NCI-H1436 treated with DMSO at 0.1 percent for 48 hours (cell line): ENCODE measurements at regions not wholly inside any gene's neighbourhood (a gene's known extent, or its start where the extent isn't known, plus 50 kb on each side); places are given as distances from the start of the nearest gene placed in this dataset.

Experiments used
- DNase-seq: peaks from one replicate; lab custom pipeline; 2025; lab: John Stamatoyannopoulos, UW

DNA sequence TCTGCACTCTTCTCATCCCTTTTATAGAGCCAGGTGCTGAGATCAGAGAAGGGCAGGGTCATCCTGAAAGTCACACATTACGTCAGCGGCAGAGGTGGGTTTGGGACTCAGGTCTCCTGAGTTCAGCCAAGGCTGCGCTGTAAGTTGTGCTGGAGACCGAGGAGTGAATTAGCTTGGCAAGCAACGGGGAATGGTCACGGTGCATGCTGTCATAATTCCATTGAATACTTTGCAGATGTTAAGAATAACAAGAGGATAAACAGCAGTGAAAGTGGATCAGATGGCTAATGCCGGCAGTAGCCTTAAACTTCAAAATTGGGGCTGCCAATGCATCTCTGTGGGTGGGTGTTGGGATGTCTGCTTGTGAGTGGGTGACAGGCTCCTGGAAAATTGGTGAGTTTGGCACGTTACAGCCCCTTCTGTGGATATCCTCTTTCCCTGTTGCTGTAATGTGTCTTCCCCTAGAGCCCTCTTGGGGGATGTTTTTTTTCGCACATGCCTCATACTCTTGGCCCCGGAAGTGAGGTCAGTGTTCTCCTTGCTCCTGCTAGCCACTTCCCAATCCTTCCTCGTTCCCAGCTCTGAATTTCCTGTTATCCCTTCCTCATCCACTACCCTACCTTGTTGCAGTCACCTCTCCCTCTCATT lies 287.1 kb upstream of the SRRM4 start:
- no peak for DNase-seq

GRCh38 chr12:118704527-118705241 lies 276.7 kb upstream of the SRRM4 start:
- DNase-seq: no peak

GRCh38 chr12:118706437-118706836 lies 274.9 kb upstream of the SRRM4 start:
- DNase-seq: no peak

DNA sequence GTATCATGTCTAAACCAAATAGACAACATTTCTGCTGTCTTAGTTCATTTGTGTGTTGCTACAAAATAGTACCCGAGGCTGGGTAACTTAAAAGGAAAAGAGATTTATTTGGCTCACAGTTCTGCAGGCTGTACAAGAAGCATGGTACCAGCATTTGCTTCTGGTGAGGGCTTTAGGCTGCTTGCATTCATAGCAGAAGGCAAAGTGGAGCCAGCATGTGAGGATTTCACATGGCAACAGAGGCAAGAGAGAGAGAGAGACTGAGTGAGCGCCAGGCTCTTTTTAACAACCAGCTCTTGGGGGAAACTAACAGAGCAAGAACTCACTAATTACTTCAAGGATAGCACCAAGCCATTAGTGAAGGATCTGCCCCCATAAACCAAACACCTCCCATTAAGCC lies 271.4 kb upstream of the SRRM4 start:
- no peak for DNase-seq

DNA sequence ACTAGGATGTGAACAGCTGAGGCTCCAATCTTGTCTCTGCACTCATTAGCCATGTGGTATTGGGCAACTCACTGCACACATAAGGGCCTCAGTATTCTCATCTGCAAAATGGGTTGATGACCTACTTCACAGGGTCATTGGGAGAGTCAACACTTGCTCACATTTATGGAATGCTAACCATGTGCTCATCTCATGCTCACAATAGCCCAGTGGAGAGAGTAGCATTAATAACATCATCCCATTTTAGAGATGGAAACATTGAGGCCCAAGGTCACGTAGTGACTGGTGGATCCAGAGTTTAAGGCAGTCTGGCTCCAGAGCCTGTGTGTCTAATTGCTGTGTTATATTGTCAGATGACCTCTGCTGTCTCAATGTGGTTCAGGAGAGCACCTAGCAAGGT lies 270.2 kb upstream of the SRRM4 start:
- DNase-seq: no peak

DNA sequence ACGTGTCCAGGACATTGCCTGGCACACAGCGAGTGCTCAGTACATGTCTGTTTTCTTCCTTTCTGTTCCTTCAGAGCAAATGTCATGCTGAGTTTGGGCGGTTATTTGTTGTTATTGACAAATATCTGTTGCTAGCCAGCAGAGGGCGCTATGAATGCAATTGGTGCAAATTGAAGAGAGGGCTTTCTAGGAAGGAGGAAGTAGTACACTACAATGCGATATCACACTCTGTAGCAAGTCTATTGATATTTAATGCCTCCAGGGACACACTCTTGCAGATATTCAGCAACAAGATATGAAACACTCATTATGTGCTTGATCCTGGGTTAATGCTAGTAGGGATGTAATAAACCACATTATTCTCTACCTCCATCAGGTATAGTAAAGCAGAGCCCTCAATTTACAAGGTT lies 267.3 kb upstream of the SRRM4 start:
- DNase-seq: no peak

DNA sequence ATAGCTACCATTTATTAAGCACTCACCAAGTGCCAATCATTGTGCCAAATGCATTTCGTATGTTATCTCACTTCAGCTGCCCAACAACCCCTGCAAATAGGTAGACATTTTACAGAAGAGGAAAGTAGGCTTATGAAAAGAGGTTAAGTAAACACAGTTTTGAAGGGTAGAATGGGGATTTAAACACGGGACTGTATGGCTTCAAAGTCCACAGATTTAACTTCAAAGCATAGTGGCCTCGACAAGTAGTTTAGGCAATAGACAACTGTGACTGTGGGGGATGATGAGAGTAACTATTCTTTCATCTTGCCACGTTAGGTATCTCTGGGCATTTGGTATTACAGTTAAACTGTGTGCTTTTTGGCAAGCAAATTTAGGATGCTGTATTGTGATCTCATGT lies 266.8 kb upstream of the SRRM4 start:
- DNase-seq: no peak

DNA sequence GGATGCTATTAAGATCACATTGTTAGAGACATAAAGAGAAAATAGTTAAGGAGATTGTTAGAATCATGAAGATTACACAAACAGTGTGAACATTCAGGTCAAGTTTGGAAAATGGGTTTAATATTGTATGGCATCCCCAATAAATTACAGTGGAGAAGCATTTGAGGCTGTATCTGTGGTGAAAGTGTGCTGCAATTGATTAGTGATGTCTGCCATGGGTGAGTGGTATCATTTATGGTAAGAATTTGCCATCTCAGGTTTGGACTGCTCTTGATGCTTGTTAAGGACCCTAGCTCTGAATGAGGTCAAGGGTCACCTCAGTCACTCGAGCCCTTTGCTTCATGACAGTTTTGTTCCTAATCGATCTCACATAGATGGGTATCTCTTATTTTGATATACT lies 265.7 kb upstream of the SRRM4 start:
- no peak for DNase-seq

GRCh38 chr12:118727196-118727978 lies 254.0 kb upstream of the SRRM4 start:
- DNase-seq: no peak

- DNase-seq: no peak
Observed at GRCh38 chr12:118727979-118728366, 253.4 kb upstream of the SRRM4 start.

DNA sequence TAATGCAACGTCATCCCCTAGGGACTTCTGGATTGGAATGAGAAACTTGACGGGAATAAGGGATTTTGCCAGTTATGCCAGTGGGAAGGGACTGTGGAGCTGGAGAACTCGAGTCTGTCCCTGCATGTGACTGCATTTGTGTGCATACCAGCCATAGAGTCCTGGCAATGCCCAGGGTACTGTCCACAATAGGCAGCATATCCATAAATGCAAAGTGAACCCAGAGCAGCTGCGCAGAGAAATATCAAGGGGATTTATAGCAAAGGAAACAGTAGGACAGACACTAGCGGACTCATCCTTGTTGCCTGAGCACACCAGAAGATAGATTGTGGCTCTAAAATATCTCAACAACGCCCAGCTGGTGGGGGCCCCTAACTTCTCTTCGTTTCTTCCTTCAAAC lies 247.1 kb upstream of the SRRM4 start:
- no peak for DNase-seq

DNA sequence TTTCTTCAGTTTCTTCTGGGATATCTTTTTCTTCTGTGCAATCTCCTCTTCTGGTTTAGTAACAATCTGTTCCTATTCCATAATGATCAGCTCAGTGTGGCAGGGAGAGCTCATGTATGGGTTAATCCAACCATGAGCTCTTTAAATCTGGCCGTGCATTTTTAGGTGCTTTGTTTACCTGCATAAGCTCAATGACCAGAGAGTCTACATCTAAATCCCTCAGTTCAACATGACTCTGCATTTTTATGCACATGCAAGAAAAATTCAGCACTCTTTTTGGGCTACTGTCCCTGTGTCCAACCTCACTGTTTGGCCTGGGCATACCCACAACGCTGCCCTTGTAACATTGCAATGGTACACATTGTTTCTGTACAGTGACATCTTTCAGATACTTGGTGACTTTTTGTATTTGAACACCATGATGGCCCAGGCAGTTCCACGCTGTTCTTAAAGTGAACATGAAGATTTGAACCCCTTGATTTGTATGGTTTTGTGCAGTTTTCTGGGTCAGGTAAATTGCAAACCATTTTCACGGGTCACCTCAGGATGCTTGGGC lies 243.3 kb upstream of the SRRM4 start:
- no peak for DNase-seq

GRCh38 chr12:118741194-118741593 lies 240.1 kb upstream of the SRRM4 start:
- DNase-seq: no peak

DNA sequence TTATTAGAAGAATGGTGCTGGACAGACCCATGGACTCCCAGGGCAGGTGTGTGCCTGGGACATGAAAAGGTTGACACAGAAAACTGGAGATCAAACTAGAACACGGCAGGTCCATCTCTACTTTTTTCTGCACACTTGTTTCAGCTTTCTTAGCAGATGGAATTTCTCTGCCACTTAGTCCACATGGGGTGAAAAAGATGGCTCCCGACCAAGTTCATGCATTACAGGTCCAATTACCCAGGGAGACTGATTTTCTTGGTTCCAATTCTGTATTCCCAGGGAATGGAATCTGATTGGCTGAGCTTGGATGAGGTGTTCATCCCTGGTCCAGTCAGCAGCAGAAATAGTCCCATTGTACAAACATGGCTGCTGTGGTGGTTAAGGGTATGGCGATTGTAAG lies 238.9 kb upstream of the SRRM4 start:
- DNase-seq: no peak

GRCh38 chr12:118743896-118744700 lies 237.2 kb upstream of the SRRM4 start:
- DNase-seq: no peak

DNA sequence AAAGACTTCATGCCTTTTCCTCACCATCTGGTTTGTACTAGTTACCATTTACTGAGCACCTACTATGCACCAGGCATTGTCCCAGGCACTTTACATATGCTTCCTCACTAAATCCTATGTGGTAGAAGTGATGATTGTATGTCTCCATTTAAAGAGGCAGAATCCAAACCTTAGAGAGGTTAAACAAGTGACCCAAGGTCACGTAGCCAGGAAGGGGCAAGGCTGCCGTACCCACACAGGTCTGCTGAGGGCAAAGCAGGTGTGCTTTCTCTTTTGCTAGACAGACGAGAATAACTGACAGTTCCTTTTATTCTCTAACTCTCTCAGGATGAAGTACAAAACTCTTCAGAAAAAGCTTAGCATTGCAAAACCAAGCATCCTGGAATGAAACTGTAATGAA lies 235.2 kb upstream of the SRRM4 start:
- no peak for DNase-seq

GRCh38 chr12:118746960-118747359 lies 234.4 kb upstream of the SRRM4 start:
- no peak for DNase-seq

DNA sequence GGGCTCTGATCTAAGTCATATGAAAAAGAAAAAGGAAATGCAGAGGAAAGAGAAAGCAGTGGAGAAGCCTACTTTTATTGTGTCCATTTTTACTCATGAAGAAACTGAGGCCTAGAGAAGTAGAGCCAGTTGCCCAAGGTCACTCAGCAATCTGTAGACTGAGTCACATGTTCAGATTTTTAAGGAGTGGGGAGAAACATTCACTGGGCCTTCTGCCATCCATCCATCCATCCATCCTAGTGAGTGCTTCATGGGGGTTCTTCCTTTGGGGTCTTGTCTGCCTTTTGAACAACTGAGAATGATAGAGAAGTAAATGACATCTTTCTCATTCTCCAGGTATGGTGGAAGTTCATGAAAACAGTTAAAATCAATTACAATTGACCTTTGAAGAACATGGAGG lies 233.6 kb upstream of the SRRM4 start:
- no peak for DNase-seq

DNA sequence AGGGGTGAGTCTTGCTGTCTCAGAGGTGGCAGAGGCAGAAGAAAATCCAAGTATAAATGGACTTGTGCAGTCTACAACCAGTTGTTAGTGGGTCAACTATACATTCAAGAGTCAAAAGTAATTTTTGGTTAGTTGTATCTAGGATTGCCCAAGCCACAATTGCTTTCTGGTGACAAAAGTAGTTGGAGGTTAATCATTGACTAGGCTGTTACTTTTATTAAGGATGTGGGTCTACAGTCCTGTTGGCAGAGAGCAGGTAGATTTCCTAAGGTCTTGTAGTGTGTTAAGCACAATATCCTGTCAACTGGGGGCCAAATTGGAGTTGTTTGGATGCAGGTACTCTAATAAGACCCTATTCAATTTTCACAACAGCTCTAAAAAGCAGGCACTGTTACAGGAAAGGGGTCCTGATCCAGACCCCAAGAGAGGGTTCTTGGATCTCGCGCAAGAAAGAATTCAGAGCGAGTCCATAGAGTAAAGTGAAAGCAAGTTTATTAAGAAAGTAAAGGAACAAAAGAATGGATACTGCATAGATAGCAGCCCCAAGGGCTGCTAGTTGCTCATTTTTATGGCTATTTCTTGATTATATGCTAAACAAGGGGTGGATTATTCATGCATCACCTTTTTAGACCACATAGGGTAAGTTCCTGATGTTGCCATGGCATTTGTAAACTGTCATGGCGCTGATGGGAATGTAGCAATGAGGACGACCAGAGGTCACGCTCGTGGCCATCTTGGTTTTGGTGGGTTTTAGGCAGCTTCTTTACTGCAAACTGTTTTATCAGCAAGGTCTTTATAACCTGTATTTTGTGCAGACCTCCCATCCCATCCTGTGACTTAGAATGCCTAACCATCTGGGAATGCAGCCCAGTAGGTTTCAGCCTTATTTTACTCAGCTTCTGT lies 232.6 kb upstream of the SRRM4 start:
- no peak for DNase-seq

DNA sequence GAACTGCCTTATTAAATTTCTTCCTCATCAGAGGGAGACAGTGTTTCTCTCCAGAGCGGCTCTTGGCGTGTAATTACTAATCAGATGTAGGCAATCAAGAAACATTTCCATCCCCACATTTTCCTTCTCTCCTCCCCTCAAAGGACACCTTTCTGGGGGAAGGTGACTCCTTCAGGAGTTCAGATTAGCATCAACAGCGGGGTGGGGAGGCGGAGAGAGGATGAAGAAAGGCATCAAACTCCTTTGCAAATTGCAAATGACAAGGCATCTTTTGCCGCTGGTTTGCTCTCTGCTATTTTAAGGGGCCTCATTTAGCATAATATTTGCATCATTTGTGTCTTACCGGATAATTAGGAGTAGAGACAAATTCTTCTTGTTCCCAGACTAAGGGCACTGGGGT lies 231.7 kb upstream of the SRRM4 start:
- no peak for DNase-seq

GRCh38 chr12:118750666-118751065 lies 230.7 kb upstream of the SRRM4 start:
- DNase-seq: no peak
